ENCODE measurements at regions not wholly inside any gene's neighbourhood (a gene's known extent, or its start where the extent isn't known, plus 50 kb on each side); places are given as distances from the start of the nearest gene placed in this dataset.

DNA sequence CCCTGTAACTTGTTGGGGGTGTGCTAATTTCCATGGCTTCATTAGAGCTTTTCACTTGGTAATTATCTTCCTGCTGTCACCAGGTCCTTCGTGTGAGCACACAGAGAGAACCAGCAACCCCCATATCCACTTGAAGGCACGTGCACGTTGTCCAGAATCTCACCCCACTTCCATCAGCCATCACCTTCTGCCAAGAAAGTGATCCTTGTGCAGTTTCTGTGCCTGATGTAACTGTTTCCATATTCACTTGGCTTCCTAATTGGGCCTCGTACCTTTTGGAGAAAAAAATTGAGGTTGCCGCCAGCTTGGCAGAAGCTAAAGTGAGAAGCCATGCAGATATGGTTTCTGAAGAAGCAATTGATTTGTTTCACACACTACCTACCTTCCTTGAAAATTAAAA, 153.7 kb upstream of the TSHZ2 start:
- H3K4me2 ChIP-seq = no peak overlapping the region
- H3K79me2 ChIP-seq (ENCODE audit: low read depth) = no peaks in the 10 kb centered on the region
- no peaks in the 10 kb centered on the region for H3K36me3 Mint-ChIP-seq
- no peaks in the 10 kb centered on the region for H3K9me3 ChIP-seq (ENCODE audit: low read depth)
- H3K4me1 Mint-ChIP-seq = no peaks in the 10 kb centered on the region
- H3K4me3 ChIP-seq = no peak overlapping the region
- H3K9me3 Mint-ChIP-seq = no peaks in the 10 kb centered on the region
- no peaks in the 10 kb centered on the region for H3K4me1 ChIP-seq
- H3K4me3 Mint-ChIP-seq = no peak overlapping the region
- no peak overlapping the region for H3K27ac ChIP-seq
- H3K27me3 Mint-ChIP-seq (ENCODE audit: insufficient read depth, low read depth) = no peaks in the 10 kb centered on the region
- no peak overlapping the region for H3K9ac ChIP-seq
- no peak for DNase-seq (ENCODE audit: low spot score)
- no peaks in the 10 kb centered on the region for H4K20me1 ChIP-seq (ENCODE audit: low read depth)
- H3K27ac Mint-ChIP-seq = no peak overlapping the region
- no peaks in the 10 kb centered on the region for H3K36me3 ChIP-seq
- H3K27me3 ChIP-seq = no peaks in the 10 kb centered on the region
- no peak overlapping the region for H2AFZ ChIP-seq (replicated peaks)
- no peaks in the 10 kb centered on the region for H3F3A ChIP-seq (ENCODE audit: low read depth)
- TF ChIP-seq, protein P1, sequence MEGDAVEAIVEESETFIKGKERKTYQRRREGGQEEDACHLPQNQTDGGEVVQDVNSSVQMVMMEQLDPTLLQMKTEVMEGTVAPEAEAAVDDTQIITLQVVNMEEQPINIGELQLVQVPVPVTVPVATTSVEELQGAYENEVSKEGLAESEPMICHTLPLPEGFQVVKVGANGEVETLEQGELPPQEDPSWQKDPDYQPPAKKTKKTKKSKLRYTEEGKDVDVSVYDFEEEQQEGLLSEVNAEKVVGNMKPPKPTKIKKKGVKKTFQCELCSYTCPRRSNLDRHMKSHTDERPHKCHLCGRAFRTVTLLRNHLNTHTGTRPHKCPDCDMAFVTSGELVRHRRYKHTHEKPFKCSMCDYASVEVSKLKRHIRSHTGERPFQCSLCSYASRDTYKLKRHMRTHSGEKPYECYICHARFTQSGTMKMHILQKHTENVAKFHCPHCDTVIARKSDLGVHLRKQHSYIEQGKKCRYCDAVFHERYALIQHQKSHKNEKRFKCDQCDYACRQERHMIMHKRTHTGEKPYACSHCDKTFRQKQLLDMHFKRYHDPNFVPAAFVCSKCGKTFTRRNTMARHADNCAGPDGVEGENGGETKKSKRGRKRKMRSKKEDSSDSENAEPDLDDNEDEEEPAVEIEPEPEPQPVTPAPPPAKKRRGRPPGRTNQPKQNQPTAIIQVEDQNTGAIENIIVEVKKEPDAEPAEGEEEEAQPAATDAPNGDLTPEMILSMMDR (IDR thresholded peaks at IDR 0.05) = no peak
- TF ChIP-seq EZH2 (IDR thresholded peaks at IDR 0.05) = no peak
- no peak for TF ChIP-seq EZH2phosphoT487 (IDR thresholded peaks at IDR 0.05)

DNA sequence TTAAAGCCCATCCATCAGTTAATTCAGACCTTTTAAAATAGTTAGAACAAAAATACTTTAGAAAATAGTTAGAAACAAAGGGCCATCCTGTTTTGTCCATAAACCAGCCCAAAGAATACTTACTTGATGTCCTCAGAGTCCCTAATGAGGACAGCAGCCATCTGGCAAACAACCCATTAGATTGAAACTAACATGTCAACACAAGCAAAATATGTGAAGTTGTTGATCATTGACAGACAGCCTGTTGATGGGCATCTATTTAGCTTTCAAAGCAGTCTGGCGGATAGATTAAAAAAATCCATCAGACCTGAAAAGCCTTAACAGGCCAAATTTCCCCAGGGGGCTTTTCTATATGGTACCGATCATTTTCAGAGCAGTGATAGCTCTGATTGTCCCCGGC, 154.2 kb upstream of the TSHZ2 start:
- H3K36me3 Mint-ChIP-seq = no peaks in the 10 kb centered on the region
- no peak for DNase-seq (ENCODE audit: low spot score)
- Histone ChIP-seq H3K9me3 (ENCODE audit: low read depth) (no peaks in the 10 kb centered on the region), H2AFZ (replicated peaks) (no peak overlapping the region), H3K27ac (no peak overlapping the region), H3K4me1 (no peaks in the 10 kb centered on the region), H3K9ac (no peak overlapping the region), H3K27me3 (no peaks in the 10 kb centered on the region), H3K79me2 (ENCODE audit: low read depth) (no peaks in the 10 kb centered on the region), H3F3A (ENCODE audit: low read depth) (no peaks in the 10 kb centered on the region), H3K36me3 (no peaks in the 10 kb centered on the region), H3K4me2 (no peak overlapping the region), H3K4me3 (no peak overlapping the region), H4K20me1 (ENCODE audit: low read depth) (no peaks in the 10 kb centered on the region)
- no peak overlapping the region for H3K27ac Mint-ChIP-seq
- TF ChIP-seq EZH2 (IDR thresholded peaks at IDR 0.05) = no peak
- no peak for TF ChIP-seq EZH2phosphoT487 (IDR thresholded peaks at IDR 0.05)
- TF ChIP-seq, protein P1 (IDR thresholded peaks at IDR 0.05) = no peak
- H3K27me3 Mint-ChIP-seq (ENCODE audit: insufficient read depth, low read depth) = no peaks in the 10 kb centered on the region
- H3K9me3 Mint-ChIP-seq = no peaks in the 10 kb centered on the region
- H3K4me1 Mint-ChIP-seq = no peaks in the 10 kb centered on the region
- no peak overlapping the region for H3K4me3 Mint-ChIP-seq

DNA sequence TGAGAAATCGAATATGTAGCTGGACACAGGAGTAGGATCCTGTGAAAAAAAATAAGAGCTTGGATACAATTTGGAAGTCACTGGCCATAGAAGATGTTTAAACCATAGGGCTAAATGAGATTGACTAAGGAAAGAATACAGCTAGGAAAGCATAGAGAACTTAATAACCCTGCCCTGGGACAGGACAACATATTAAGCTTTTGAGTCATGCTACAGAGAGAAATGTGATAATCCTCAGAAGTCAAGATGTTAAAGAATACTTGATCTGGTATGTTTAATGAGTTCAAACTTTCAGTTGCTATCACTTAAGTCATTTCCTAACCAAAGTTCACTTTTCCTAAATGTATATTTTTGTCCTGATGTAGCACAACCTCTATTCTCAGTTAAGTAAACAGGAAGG, 154.6 kb upstream of the TSHZ2 start:
- H3K27me3 ChIP-seq = no peaks in the 10 kb centered on the region
- Mint-ChIP-seq H3K4me3 (no peak overlapping the region), H3K4me1 (no peaks in the 10 kb centered on the region), H3K36me3 (no peaks in the 10 kb centered on the region), H3K27me3 (ENCODE audit: insufficient read depth, low read depth) (no peaks in the 10 kb centered on the region), H3K9me3 (no peaks in the 10 kb centered on the region), H3K27ac (no peak overlapping the region)
- H3F3A ChIP-seq (ENCODE audit: low read depth) = no peaks in the 10 kb centered on the region
- no peak overlapping the region for H2AFZ ChIP-seq (replicated peaks)
- DNase-seq (ENCODE audit: low spot score) = no peak
- H3K79me2 ChIP-seq (ENCODE audit: low read depth) = no peaks in the 10 kb centered on the region
- H3K9ac ChIP-seq = no peak overlapping the region
- H3K27ac ChIP-seq = no peak overlapping the region
- H3K9me3 ChIP-seq (ENCODE audit: low read depth) = no peaks in the 10 kb centered on the region
- H3K4me1 ChIP-seq = no peaks in the 10 kb centered on the region
- no peaks in the 10 kb centered on the region for H4K20me1 ChIP-seq (ENCODE audit: low read depth)
- H3K4me3 ChIP-seq = no peak overlapping the region
- TF ChIP-seq EZH2phosphoT487 (IDR thresholded peaks at IDR 0.05) (no peak), EZH2 (IDR thresholded peaks at IDR 0.05) (no peak)
- TF ChIP-seq, protein P1 (IDR thresholded peaks at IDR 0.05) = no peak
- H3K4me2 ChIP-seq = no peak overlapping the region
- no peaks in the 10 kb centered on the region for H3K36me3 ChIP-seq

DNA sequence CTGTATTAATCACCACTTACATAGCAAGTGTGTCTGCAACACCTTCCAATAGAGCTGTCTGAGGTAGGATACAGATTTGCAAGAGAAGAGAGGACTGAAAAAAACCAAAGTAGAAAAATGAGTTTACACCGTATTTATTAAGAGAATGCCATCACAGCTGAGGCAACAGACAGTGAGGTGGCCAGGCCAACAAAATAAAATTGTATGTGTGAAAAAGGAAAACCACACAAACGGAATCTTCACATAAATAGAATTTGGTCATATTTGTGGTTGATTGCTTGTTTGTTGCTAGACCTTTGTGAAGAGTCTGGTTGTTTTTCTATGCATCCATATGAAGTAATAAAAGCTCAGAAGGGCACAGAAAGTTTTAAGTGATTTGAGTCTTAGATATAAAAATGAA, 157.8 kb upstream of the TSHZ2 start:
- no peak overlapping the region for H3K27ac ChIP-seq
- no peaks in the 10 kb centered on the region for H3K4me1 ChIP-seq
- no peak for DNase-seq (ENCODE audit: low spot score)
- no peak overlapping the region for H3K4me3 ChIP-seq
- no peaks in the 10 kb centered on the region for H3F3A ChIP-seq (ENCODE audit: low read depth)
- Mint-ChIP-seq H3K36me3 (no peaks in the 10 kb centered on the region), H3K27ac (no peak overlapping the region), H3K4me1 (no peaks in the 10 kb centered on the region), H3K9me3 (no peaks in the 10 kb centered on the region), H3K4me3 (no peak overlapping the region), H3K27me3 (ENCODE audit: insufficient read depth, low read depth) (no peaks in the 10 kb centered on the region)
- H2AFZ ChIP-seq (replicated peaks) = no peak overlapping the region
- no peaks in the 10 kb centered on the region for H3K36me3 ChIP-seq
- H3K27me3 ChIP-seq = no peaks in the 10 kb centered on the region
- no peaks in the 10 kb centered on the region for H4K20me1 ChIP-seq (ENCODE audit: low read depth)
- TF ChIP-seq EZH2phosphoT487 (IDR thresholded peaks at IDR 0.05) = no peak
- TF ChIP-seq, protein P1 (IDR thresholded peaks at IDR 0.05) = no peak
- no peak for TF ChIP-seq EZH2 (IDR thresholded peaks at IDR 0.05)
- H3K9ac ChIP-seq = no peak overlapping the region
- H3K79me2 ChIP-seq (ENCODE audit: low read depth) = no peaks in the 10 kb centered on the region
- H3K4me2 ChIP-seq = no peak overlapping the region
- H3K9me3 ChIP-seq (ENCODE audit: low read depth) = no peaks in the 10 kb centered on the region
